Liver (tissue), 8 donors: ENCODE measurements at regions not wholly inside any gene's neighbourhood (a gene's known extent, or its start where the extent isn't known, plus 50 kb on each side); places are given as distances from the start of the nearest gene placed in this dataset.

Experiments
- DNase-seq: peaks from one replicate; pipeline ENCODE4 v3.0.0-alpha.2; 2017; ENCODE audit warnings: low spot score
- H3K27ac ChIP-seq, 2 donors: one replicate each; pipeline ENCODE4 v1.7.0; 2013; ENCODE audit warnings: inconsistent platforms in 2 of 2, low read length in 2 of 2, control low read depth in 1 of 2, low read depth in 1 of 2, mild to moderate bottlenecking in 1 of 2
- H3K27me3 ChIP-seq, 4 donors: one replicate each; pipeline versions ENCODE4 v1.6.1 to v1.7.0; 2013; ENCODE audit warnings: low read length in 3 of 4, inconsistent platforms in 1 of 4, mild to moderate bottlenecking in 1 of 4, moderate library complexity in 1 of 4; ENCODE audit not compliant: control insufficient read depth in 4 of 4, insufficient read depth in 4 of 4
- H3K36me3 ChIP-seq, 4 donors: one replicate each; pipeline versions ENCODE4 v1.6.1 to v1.7.0; 2013; ENCODE audit warnings: low read length in 3 of 4, mild to moderate bottlenecking in 3 of 4, low read depth in 1 of 4, moderate library complexity in 1 of 4; ENCODE audit not compliant: control insufficient read depth in 4 of 4, insufficient read depth in 3 of 4
- H3K4me1 ChIP-seq, 4 donors: one replicate each; pipeline versions ENCODE4 v1.6.1 to v1.7.0; 2013; ENCODE audit warnings: low read length in 3 of 4, mild to moderate bottlenecking in 3 of 4, moderate library complexity in 1 of 4; ENCODE audit not compliant: control insufficient read depth in 4 of 4, insufficient read depth in 4 of 4
- H3K4me3 ChIP-seq, 3 donors: one replicate each; pipeline versions ENCODE4 v1.6.1 to v1.7.0; 2013; ENCODE audit warnings: low read length in 3 of 3, control low read depth in 1 of 3, low read depth in 1 of 3, mild to moderate bottlenecking in 1 of 3
- H3K9ac ChIP-seq, 2 donors: one replicate each; pipeline ENCODE4 v1.7.0; 2013; ENCODE audit warnings: low read length in 2 of 2, mild to moderate bottlenecking in 2 of 2, moderate library complexity in 2 of 2, control low read depth in 1 of 2, low read depth in 1 of 2
- H3K9me3 ChIP-seq, 4 donors: one replicate each; pipeline versions ENCODE4 v1.6.1 to v1.7.0; 2013; ENCODE audit warnings: low read length in 3 of 4; ENCODE audit not compliant: control insufficient read depth in 4 of 4
- ATF3 ChIP-seq: IDR thresholded peaks from 2 replicates; pipeline ENCODE4 v1.6.1; 2016; ENCODE audit warnings: antibody characterized with exemption
- CTCF ChIP-seq: fragments of 150-350 bp; IDR thresholded peaks from 2 replicates; pipeline ENCODE4 v1.5.1; 2017; ENCODE audit warnings: improper control_type of control experiment, low read depth, low read length; ENCODE audit not compliant: missing input control
- EGR1 ChIP-seq, 2 donors: IDR thresholded peaks; 2 replicates each; pipeline ENCODE4 v1.6.1; 2016 to 2018; ENCODE audit warnings: antibody characterized with exemption in 2 of 2, low read depth in 2 of 2
- FOXA1 ChIP-seq: IDR thresholded peaks from 2 replicates; pipeline ENCODE4 v1.6.1; 2016; ENCODE audit warnings: antibody characterized with exemption
- FOXA2 ChIP-seq: IDR thresholded peaks from 2 replicates; pipeline ENCODE4 v1.6.1; 2016; ENCODE audit warnings: antibody characterized with exemption
- GABPA ChIP-seq, 2 donors: IDR thresholded peaks in 1 of 2; conservative IDR thresholded peaks in 1 of 2; 2 replicates each; pipeline ENCODE4 v1.6.1; 2016; ENCODE audit warnings: antibody characterized with exemption in 2 of 2, mild to moderate bottlenecking in 1 of 2, moderate library complexity in 1 of 2
- HNF4A ChIP-seq, 2 donors: conservative IDR thresholded peaks; 2 replicates each; pipeline ENCODE4 v1.6.1; 2016; ENCODE audit warnings: antibody characterized with exemption in 2 of 2, mild to moderate bottlenecking in 2 of 2
- HNF4G ChIP-seq: IDR thresholded peaks from 2 replicates; pipeline ENCODE4 v1.6.1; 2016; ENCODE audit warnings: antibody characterized with exemption
- JUND ChIP-seq, 2 donors: IDR thresholded peaks; 2 replicates each; pipeline ENCODE4 v1.6.1; 2016; ENCODE audit warnings: antibody characterized with exemption in 2 of 2
- NR2F2 ChIP-seq: IDR thresholded peaks from 2 replicates; pipeline ENCODE4 v1.6.1; 2016; ENCODE audit warnings: antibody characterized with exemption
- RAD21 ChIP-seq, 2 donors: IDR thresholded peaks; 2 replicates each; pipeline ENCODE4 v1.6.1; 2016; ENCODE audit warnings: antibody characterized with exemption in 2 of 2, mild to moderate bottlenecking in 2 of 2
- REST ChIP-seq: IDR thresholded peaks from 2 replicates; pipeline ENCODE4 v1.6.1; 2016; ENCODE audit warnings: antibody characterized with exemption, mild to moderate bottlenecking
- RXRA ChIP-seq, 2 donors: IDR thresholded peaks; 2 replicates each; pipeline ENCODE4 v1.6.1; 2017 to 2018; ENCODE audit warnings: antibody characterized with exemption in 2 of 2, mild to moderate bottlenecking in 1 of 2
- SP1 ChIP-seq: IDR thresholded peaks from 2 replicates; pipeline ENCODE4 v1.6.1; 2018; ENCODE audit warnings: antibody characterized with exemption, mild to moderate bottlenecking
- TAF1 ChIP-seq: conservative IDR thresholded peaks from 2 replicates; pipeline ENCODE4 v1.6.1; 2016; ENCODE audit warnings: antibody characterized with exemption, mild to moderate bottlenecking
- YY1 ChIP-seq: IDR thresholded peaks from 2 replicates; pipeline ENCODE4 v1.6.1; 2016; ENCODE audit warnings: antibody characterized with exemption, mild to moderate bottlenecking
- ZBTB33 ChIP-seq: IDR thresholded peaks from 2 replicates; pipeline ENCODE4 v1.6.1; 2016; ENCODE audit warnings: antibody characterized with exemption
- WGBS: extraction: QIAGEN DNeasy Blood & Tissue Kit; methylation state at CpG from one replicate; pipeline ENCODE4 v1.1.7; 2013; 5-methylcytosine and 5-hydroxymethylcytosine counted together
- TF ChIP-seq, protein P1 (sequence below): IDR thresholded peaks from 2 replicates; pipeline ENCODE4 v1.6.1; 2016; ENCODE audit warnings: antibody characterized with exemption
- donor health status: healthy.
- donor health status: healthy.
- donor health status: healthy.
- donor health status: healthy.
- donor health status: healthy.

- Histone ChIP-seq H3K36me3 (no peaks in the 10 kb centered on the region), H3K27ac (no peak overlapping the region), H3K27me3 (peaks cover 0 to 8% (median 0%) of the 10 kb centered on the region in 4 donors), H3K9ac (no peak overlapping the region), H3K9me3 (no peaks in the 10 kb centered on the region), H3K4me3 (no peak overlapping the region), H3K4me1 (no peaks in the 10 kb centered on the region)
- no peak for TF ChIP-seq EGR1 (IDR thresholded peaks at IDR 0.05; ENCODE audit: low read depth in 2 of 2)
- no peak for TF ChIP-seq HNF4G
- TF ChIP-seq GABPA (IDR thresholded peaks at IDR 0.05 in 1 of 2, conservative IDR thresholded peaks at IDR 0.05 in 1 of 2) = no peak
- TF ChIP-seq, protein P1, sequence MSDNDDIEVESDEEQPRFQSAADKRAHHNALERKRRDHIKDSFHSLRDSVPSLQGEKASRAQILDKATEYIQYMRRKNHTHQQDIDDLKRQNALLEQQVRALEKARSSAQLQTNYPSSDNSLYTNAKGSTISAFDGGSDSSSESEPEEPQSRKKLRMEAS = no peak
- TF ChIP-seq FOXA2 = no peak
- TF ChIP-seq NR2F2 = no peak
- no peak for TF ChIP-seq HNF4A (conservative IDR thresholded peaks at IDR 0.05)
- WGBS = 87% methylated on average over 9 of the region's 9 CpGs
- peak; percentile 23 for DNase-seq
Measured at GRCh38 chr20:58094160-58094559, 134.3 kb downstream of the ANKRD60 start.

GRCh38 chr20:58092871-58093270 is 135.6 kb downstream of the ANKRD60 start:
- Histone ChIP-seq H3K4me3 (no peak overlapping the region), H3K27me3 (peaks cover 0 to 8% (median 0%) of the 10 kb centered on the region in 4 donors), H3K9me3 (no peaks in the 10 kb centered on the region), H3K9ac (no peak overlapping the region), H3K36me3 (no peaks in the 10 kb centered on the region), H3K4me1 (no peaks in the 10 kb centered on the region), H3K27ac (no peak overlapping the region)
- DNase-seq = no peak
- no peak for TF ChIP-seq TAF1
- no peak for TF ChIP-seq CTCF
- TF ChIP-seq FOXA1 = no peak
- no peak for TF ChIP-seq GABPA (IDR thresholded peaks at IDR 0.05 in 1 of 2, conservative IDR thresholded peaks at IDR 0.05 in 1 of 2)
- no peak for TF ChIP-seq RXRA (IDR thresholded peaks at IDR 0.05)
- no peak for TF ChIP-seq YY1
- no peak for TF ChIP-seq ATF3
- TF ChIP-seq NR2F2 = no peak
- no peak for TF ChIP-seq HNF4A (conservative IDR thresholded peaks at IDR 0.05)
- TF ChIP-seq, protein P1 = no peak
- no peak for TF ChIP-seq JUND (IDR thresholded peaks at IDR 0.05)
- WGBS = 81% methylated on average over 11 of the region's 11 CpGs

DNA sequence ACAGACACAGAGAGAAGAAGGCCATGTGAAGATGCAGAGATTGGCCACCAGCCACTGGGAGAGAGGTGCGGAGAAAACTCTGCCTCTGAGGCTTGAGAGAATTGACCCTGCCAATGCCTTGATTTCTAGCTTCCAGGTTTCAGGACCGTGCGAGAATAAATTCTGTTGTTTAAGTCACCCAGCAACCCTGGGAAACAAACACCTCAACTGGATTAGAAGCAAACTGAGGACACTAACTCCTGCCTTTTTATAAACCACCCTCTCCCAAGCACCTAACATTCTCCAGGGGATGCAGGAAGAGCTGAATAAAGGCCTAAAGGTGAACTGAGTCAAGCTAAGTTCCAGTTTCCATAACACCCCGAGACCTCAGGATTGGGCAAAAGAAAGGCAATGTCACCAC is 136.1 kb downstream of the ANKRD60 start:
- Histone ChIP-seq H3K9ac (no peak overlapping the region), H3K4me3 (no peak overlapping the region), H3K9me3 (no peaks in the 10 kb centered on the region), H3K36me3 (no peaks in the 10 kb centered on the region), H3K4me1 (no peaks in the 10 kb centered on the region), H3K27ac (no peak overlapping the region), H3K27me3 (peaks cover 0 to 8% (median 0%) of the 10 kb centered on the region in 4 donors)
- no peak for TF ChIP-seq RAD21 (IDR thresholded peaks at IDR 0.05)
- no peak for TF ChIP-seq SP1
- TF ChIP-seq RXRA (IDR thresholded peaks at IDR 0.05) = no peak
- TF ChIP-seq EGR1 (IDR thresholded peaks at IDR 0.05; ENCODE audit: low read depth in 2 of 2) = no peak
- TF ChIP-seq FOXA1 = no peak
- TF ChIP-seq REST = no peak
- no peak for TF ChIP-seq HNF4A (conservative IDR thresholded peaks at IDR 0.05)
- TF ChIP-seq GABPA (IDR thresholded peaks at IDR 0.05 in 1 of 2, conservative IDR thresholded peaks at IDR 0.05 in 1 of 2) = no peak
- TF ChIP-seq ATF3 = no peak
- TF ChIP-seq JUND (IDR thresholded peaks at IDR 0.05) = no peak
- TF ChIP-seq YY1 = no peak
- TF ChIP-seq, protein P1 = no peak
- no peak for TF ChIP-seq TAF1
- no peak for TF ChIP-seq FOXA2
- no peak for TF ChIP-seq ZBTB33
- 80% methylated on average over 4 of the region's 4 CpGs for WGBS
- no peak for DNase-seq
